Glutamatergic neuron (in vitro differentiated cells): ENCODE measurements at regions not wholly inside any gene's neighbourhood (a gene's known extent, or its start where the extent isn't known, plus 50 kb on each side); places are given as distances from the start of the nearest gene placed in this dataset.
"Not testable (repeated sequence)": the region's sequence is repeated elsewhere in the genome, so short reads cannot be mapped to it uniquely, and the experiment has no call there.

Experiments
- DNase-seq: peaks from one replicate; pipeline ENCODE4 v3.0.0; 2022
- H3K27ac Mint-ChIP-seq: one replicate; pipeline ENCODE4 v1.8.0; 2020; ENCODE audit warnings: mild to moderate bottlenecking, mixed read lengths, inconsistent platforms; ENCODE audit not compliant: unreplicated experiment
- H3K27me3 Mint-ChIP-seq: one replicate; pipeline ENCODE4 v1.8.0; 2020; ENCODE audit warnings: mild to moderate bottlenecking, moderate library complexity, mixed read lengths, inconsistent platforms; ENCODE audit not compliant: unreplicated experiment
- H3K36me3 Mint-ChIP-seq: one replicate; pipeline ENCODE4 v1.8.0; 2020; ENCODE audit warnings: mild to moderate bottlenecking, mixed read lengths, inconsistent platforms; ENCODE audit not compliant: unreplicated experiment
- H3K4me1 Mint-ChIP-seq: one replicate; pipeline ENCODE4 v1.8.0; 2020; ENCODE audit warnings: mild to moderate bottlenecking, low read depth, mixed read lengths, inconsistent platforms; ENCODE audit not compliant: unreplicated experiment
- H3K4me3 Mint-ChIP-seq: one replicate; pipeline ENCODE4 v1.8.0; 2020; ENCODE audit warnings: mild to moderate bottlenecking, mixed read lengths, inconsistent platforms; ENCODE audit not compliant: unreplicated experiment
- H3K9me3 Mint-ChIP-seq: one replicate; pipeline ENCODE4 v1.8.0; 2020; ENCODE audit warnings: mild to moderate bottlenecking, moderate library complexity, mixed read lengths, inconsistent platforms; ENCODE audit not compliant: unreplicated experiment
- CTCF ChIP-seq: fragments of 200-600 bp; sonication (generic); IDR thresholded peaks from one replicate; pipeline ENCODE4 v1.5.0; 2021; ENCODE audit not compliant: partially characterized antibody, unreplicated experiment

GRCh38 chr4:64911846-64912245 lies 502.6 kb upstream of the TECRL start:
- no peak for TF ChIP-seq CTCF
- Mint-ChIP-seq H3K27ac (no peak overlapping the region), H3K9me3 (no peaks in the 10 kb centered on the region), H3K36me3 (peaks cover 11% of the 10 kb centered on the region), H3K27me3 (no peaks in the 10 kb centered on the region), H3K4me1 (peaks cover 3% of the 10 kb centered on the region), H3K4me3 (no peak overlapping the region)
- no peak for DNase-seq

GRCh38 chr4:64903986-64904385 lies 494.7 kb upstream of the TECRL start:
- Mint-ChIP-seq H3K36me3 (no peaks in the 10 kb centered on the region), H3K27me3 (peaks cover 1% of the 10 kb centered on the region), H3K27ac (no peak overlapping the region), H3K4me3 (no peak overlapping the region), H3K4me1 (peaks cover 4% of the 10 kb centered on the region), H3K9me3 (peaks cover 5% of the 10 kb centered on the region)
- no peak for DNase-seq
- TF ChIP-seq CTCF = no peak

- DNase-seq = no peak
These were observed 490.3 kb upstream of the TECRL start for GRCh38 chr4:64899563-64899962.

GRCh38 chr4:64899030-64899429 lies 489.8 kb upstream of the TECRL start:
- not testable (repeated sequence) for H3K36me3 Mint-ChIP-seq, H3K4me3 Mint-ChIP-seq, DNase-seq, H3K27me3 Mint-ChIP-seq, H3K9me3 Mint-ChIP-seq, H3K4me1 Mint-ChIP-seq
- H3K27ac Mint-ChIP-seq = peak overlapping the region; percentile 26

More at GRCh38 chr4:64899563-64899962, 490.3 kb upstream of the TECRL start:
- TF ChIP-seq CTCF = no peak
- no peak overlapping the region for H3K4me3 Mint-ChIP-seq
- peak overlapping the region; percentile 77 for H3K27ac Mint-ChIP-seq
- H3K36me3 Mint-ChIP-seq = no peaks in the 10 kb centered on the region
- peaks cover 1% of the 10 kb centered on the region for H3K27me3 Mint-ChIP-seq
- peaks cover 8% of the 10 kb centered on the region for H3K4me1 Mint-ChIP-seq
- peaks cover 5% of the 10 kb centered on the region for H3K9me3 Mint-ChIP-seq

GRCh38 chr4:64897683-64898082 lies 488.4 kb upstream of the TECRL start:
- H3K4me3 Mint-ChIP-seq = no peak overlapping the region
- DNase-seq = no peak

More at GRCh38 chr4:64897683-64898082, 488.4 kb upstream of the TECRL start:
- Mint-ChIP-seq H3K36me3 (no peaks in the 10 kb centered on the region), H3K9me3 (peaks cover 5% of the 10 kb centered on the region), H3K4me1 (peaks cover 12% of the 10 kb centered on the region), H3K27ac (no peak overlapping the region), H3K27me3 (peaks cover 1% of the 10 kb centered on the region)
- TF ChIP-seq CTCF = no peak
